Activated CD8-positive, alpha-beta T cell treated with anti-CD3 and anti-CD28 coated beads, Interleukin-2, amount 10 ng/mL, durations not matched to agents 7 days and 5 days (primary cell): ENCODE measurements at regions not wholly inside any gene's neighbourhood (a gene's known extent, or its start where the extent isn't known, plus 50 kb on each side); places are given as distances from the start of the nearest gene placed in this dataset.

Source experiments
- ATAC-seq: fragments of 150-1000 bp; cut with Tn5 transposase; one replicate; pipeline ENCODE4 v1.10.0; 2021; ENCODE audit warnings: moderate library complexity
- CTCF ChIA-PET: fragments of 350-600 bp; sonication (Branson Sonifier 250); formaldehyde crosslinking; loops from one replicate; lab custom pipeline; 2021; ENCODE audit warnings: antibody characterized with exemption; lab: Charles Lee
- POLR2A ChIA-PET: fragments of 350-600 bp; sonication (Branson Sonifier 250); formaldehyde crosslinking; loops from one replicate; lab custom pipeline; 2021; ENCODE audit warnings: antibody characterized with exemption; lab: Charles Lee
- DNase-seq: peaks from one replicate; pipeline ENCODE4 v3.0.0-alpha.2; 2020
- H3K27ac Mint-ChIP-seq: one replicate; pipeline ENCODE4 v1.8.0; 2021; ENCODE audit warnings: mild to moderate bottlenecking, mixed read lengths
- H3K27me3 Mint-ChIP-seq: one replicate; pipeline ENCODE4 v1.8.0; 2021; ENCODE audit warnings: low read depth, mixed read lengths
- H3K36me3 Mint-ChIP-seq: one replicate; pipeline ENCODE4 v1.8.0; 2021; ENCODE audit warnings: low read depth, mixed read lengths
- H3K4me1 Mint-ChIP-seq: one replicate; pipeline ENCODE4 v1.8.0; 2021; ENCODE audit warnings: low read depth, mixed read lengths
- H3K4me3 Mint-ChIP-seq: one replicate; pipeline ENCODE4 v1.8.0; 2021; ENCODE audit warnings: mild to moderate bottlenecking, mixed read lengths
- H3K9me3 Mint-ChIP-seq: one replicate; pipeline ENCODE4 v1.8.0; 2022; ENCODE audit warnings: mixed read lengths; ENCODE audit not compliant: insufficient read depth

DNA sequence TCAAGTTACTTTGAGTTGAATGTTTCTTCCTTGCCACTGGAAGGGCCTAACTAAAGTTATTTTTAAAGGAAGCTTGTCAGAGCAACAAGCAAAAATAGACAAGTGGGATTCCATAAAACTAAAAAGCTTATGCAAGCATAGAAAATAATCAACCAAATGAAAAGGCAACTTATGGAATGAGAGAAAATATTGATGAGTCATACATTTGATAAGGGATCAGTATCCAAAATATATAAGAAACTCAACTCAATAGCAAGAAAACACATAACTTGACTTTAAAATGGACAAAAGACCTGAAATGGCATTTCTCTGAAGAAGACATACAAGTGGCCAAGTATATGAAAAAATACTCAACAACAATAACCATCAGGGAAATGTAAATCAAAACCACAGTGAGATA lies 264.5 kb upstream of the UBASH3B start:
- POLR2A ChIA-PET = no interaction called here
- Mint-ChIP-seq H3K9me3 (no peaks in the 10 kb centered on the region), H3K36me3 (no peaks in the 10 kb centered on the region), H3K4me3 (no peak overlapping the region), H3K27me3 (no peaks in the 10 kb centered on the region), H3K4me1 (no peaks in the 10 kb centered on the region), H3K27ac (no peak overlapping the region)
- DNase-seq = no peak
- no peak for ATAC-seq
- CTCF ChIA-PET = interaction anchor here (0.6 to 0.7 kb wide), 2 partner anchors 10 to 522 kb away, joined by 3 read pairs; no protein-coding TSS in a partner anchor

DNA sequence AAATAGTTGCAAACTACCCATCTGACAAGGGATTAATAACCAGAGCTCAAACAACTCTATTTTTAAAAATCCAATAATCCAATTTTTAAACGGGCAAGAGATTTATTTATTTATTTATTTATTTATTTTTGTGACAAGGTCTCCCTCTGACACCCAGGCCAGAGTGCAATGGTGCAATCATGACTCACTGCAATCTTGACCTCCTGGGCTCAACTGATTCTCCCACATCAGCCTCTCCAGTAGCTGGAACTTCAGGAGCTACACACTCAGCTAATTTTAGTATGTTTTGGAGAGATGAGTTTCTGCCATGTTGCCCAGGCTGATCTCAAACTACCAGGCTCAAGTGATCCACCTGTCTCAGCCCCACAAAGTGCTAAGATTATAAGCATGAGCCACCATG lies 267.2 kb upstream of the BLID start:
- Mint-ChIP-seq H3K4me3 (no peak overlapping the region), H3K4me1 (no peaks in the 10 kb centered on the region), H3K9me3 (no peaks in the 10 kb centered on the region), H3K27ac (no peak overlapping the region), H3K36me3 (no peaks in the 10 kb centered on the region), H3K27me3 (no peaks in the 10 kb centered on the region)
- DNase-seq (no peak), ATAC-seq (no peak)
- ChIA-PET POLR2A (no interaction called here), CTCF (no interaction called here)

DNA sequence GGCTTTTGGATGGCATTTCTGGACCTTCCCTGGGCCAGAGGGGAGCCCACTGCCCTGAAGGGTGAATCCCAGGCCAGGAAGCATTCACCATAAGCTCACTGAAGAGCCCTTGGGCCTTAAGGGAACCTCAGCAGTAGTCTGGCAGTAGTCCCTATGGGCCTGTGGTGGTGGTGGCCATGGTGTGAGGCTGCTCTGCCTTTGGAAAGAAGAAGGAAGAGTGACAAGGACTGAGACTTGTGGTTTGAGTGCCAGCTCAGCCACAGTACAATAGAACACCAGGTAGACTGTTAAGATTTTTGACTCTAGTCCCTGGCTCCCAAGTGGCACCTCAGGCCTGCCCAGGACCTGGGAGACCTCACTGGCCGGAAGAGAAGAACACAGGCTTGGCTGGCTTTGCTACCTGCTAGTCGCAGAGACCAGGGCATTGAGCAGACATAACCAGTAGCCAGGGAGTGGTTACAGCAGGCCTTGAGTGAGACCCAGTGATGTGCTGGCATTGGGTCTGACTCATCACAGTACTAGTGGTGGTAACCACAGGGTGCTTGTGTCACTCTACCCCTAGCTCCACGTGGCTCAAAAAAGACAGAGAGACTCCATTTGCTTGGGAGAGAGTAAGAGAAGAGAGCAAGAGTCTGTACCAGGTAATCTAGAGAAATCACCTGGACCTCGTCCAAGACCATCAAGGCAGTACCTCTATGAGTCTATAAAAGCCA lies 259.8 kb upstream of the BLID start:
- Mint-ChIP-seq H3K27me3 (no peaks in the 10 kb centered on the region), H3K4me3 (no peak overlapping the region), H3K36me3 (no peaks in the 10 kb centered on the region), H3K27ac (no peak overlapping the region), H3K9me3 (no peaks in the 10 kb centered on the region), H3K4me1 (no peaks in the 10 kb centered on the region)
- ATAC-seq (no peak), DNase-seq (no peak)
- ChIA-PET CTCF (no interaction called here), POLR2A (no interaction called here)

DNA sequence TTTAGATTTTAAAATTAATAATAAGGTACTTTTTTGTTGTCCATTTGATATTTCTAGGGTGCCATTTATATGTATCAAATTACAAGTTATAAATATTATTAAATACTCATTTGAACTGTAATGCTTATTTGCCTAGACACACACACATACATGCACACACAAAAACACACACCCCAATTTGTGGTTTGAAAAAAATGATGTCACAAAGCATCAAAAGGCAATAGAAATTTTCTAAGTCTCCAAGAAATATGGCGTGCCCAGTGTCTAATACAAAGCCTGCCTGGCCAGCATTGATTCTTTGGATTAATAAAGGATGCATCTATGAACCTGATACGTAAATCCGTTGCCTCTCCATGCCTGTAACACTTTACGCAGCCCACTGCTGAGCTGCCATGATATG lies 252.8 kb upstream of the BLID start:
- H3K4me3 Mint-ChIP-seq = no peak overlapping the region
- CTCF ChIA-PET = no interaction called here
- H3K27me3 Mint-ChIP-seq = no peaks in the 10 kb centered on the region
- POLR2A ChIA-PET = no interaction called here
- no peak overlapping the region for H3K27ac Mint-ChIP-seq
- H3K36me3 Mint-ChIP-seq = no peaks in the 10 kb centered on the region
- H3K9me3 Mint-ChIP-seq = no peaks in the 10 kb centered on the region
- H3K4me1 Mint-ChIP-seq = no peaks in the 10 kb centered on the region
- DNase-seq = no peak
- no peak for ATAC-seq

DNA sequence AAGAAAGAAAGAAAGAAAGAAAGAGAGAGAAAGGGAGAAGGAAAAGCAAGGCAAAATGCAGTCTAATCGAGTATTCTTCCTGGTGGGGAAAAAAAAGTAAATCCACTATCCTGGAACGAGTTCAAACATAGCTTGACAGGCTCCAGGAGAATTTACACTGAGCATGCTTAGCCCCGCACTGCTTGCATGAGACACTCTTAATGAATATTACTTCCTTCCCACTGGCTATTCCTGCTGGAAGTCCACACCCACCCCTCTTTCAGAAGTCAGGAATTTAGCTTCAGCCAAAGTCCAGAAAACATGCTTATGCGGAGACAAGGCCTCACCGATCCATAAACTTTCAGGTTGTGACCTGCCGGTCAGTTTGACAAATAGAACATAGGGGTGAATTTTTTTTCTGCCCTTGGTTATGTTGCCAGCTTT lies 251.8 kb upstream of the BLID start:
- DNase-seq (no peak), ATAC-seq (no peak)
- Mint-ChIP-seq H3K27ac (no peak overlapping the region), H3K9me3 (no peaks in the 10 kb centered on the region), H3K4me1 (no peaks in the 10 kb centered on the region), H3K4me3 (no peak overlapping the region), H3K27me3 (no peaks in the 10 kb centered on the region), H3K36me3 (no peaks in the 10 kb centered on the region)
- ChIA-PET POLR2A (no interaction called here), CTCF (interaction anchor here (0.7 kb wide), 1 partner anchor 1214 kb away, joined by 3 read pairs; no protein-coding TSS in a partner anchor)

DNA sequence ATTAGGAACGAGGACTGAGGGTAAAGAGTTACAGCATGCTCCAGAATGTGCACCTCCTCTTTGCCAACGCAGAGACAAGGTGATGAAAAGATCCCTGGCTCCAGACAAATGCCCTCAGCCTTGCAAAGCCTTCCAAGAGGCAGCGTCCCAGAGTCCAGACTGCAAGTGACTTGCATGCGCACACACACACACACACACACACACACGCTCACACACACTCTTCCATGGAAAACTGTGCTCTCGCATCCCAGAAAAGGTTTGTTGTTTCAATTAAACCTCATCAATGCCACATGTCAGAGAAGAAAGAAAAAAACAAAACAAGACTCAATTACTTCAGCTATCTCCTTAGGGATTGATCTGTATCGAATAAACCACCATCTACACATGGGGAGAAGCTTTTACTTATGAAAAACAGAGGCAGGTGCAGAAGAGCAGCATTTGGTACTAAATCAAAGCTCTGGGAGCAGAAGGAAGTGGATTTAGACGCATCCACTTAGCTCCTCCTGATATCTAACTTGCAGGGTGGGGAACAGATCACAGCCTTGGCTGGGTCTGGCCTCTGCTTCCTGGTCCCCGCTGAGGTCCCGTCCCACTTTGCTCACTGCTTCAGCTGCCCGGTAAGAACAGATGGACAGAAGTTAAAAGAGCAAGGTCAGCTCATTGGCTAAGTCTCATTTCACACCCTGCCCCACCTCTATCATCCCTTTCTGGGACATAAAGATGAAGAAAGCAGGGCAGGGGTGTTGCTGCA lies 249.8 kb upstream of the BLID start:
- no peaks in the 10 kb centered on the region for H3K9me3 Mint-ChIP-seq
- ATAC-seq = no peak
- H3K4me3 Mint-ChIP-seq = no peak overlapping the region
- ChIA-PET POLR2A (no interaction called here), CTCF (no interaction called here)
- no peaks in the 10 kb centered on the region for H3K36me3 Mint-ChIP-seq
- DNase-seq = no peak
- no peak overlapping the region for H3K27ac Mint-ChIP-seq
- H3K27me3 Mint-ChIP-seq = no peaks in the 10 kb centered on the region
- no peaks in the 10 kb centered on the region for H3K4me1 Mint-ChIP-seq

DNA sequence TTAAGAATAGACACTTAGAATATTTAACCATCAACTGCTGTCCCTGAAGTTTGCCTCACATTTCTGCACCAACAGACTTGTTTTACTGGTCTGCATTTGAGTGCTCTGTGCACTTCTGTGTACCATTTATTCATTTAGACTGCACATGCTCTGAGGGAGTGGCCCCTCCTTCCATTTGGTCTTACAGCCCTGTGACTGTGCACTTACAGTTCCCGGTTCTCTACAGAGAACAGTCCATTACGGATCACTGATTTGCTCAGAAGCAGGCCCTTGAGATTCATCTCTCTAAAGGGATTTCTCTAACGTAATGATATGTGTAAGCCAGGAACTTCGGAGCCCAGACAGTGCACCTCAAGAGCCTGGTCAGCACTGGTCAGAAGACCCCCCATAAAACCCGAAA lies 247.3 kb upstream of the BLID start:
- Mint-ChIP-seq H3K36me3 (no peaks in the 10 kb centered on the region), H3K9me3 (no peaks in the 10 kb centered on the region), H3K4me1 (no peaks in the 10 kb centered on the region), H3K27ac (no peak overlapping the region), H3K4me3 (no peak overlapping the region), H3K27me3 (no peaks in the 10 kb centered on the region)
- POLR2A ChIA-PET = no interaction called here
- CTCF ChIA-PET = no interaction called here
- ATAC-seq (no peak), DNase-seq (no peak)

DNA sequence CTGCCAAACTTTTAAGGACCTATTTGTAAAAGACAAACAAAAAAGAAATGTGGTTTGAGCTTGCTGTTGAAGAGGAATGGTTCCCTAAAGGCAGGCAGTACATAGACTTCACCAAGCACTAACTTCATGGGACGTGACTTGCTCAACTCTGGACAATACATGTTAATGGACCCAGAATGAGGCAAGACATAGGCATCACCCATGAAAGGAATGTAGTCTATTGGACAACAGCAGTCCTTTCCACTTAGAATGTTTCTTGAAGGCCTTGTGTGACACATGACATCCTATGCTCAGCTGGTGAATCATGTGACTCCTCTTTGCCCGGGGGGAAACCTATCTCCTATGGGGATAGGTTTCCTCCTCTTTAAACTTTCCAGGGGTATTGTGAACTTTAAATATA lies 246.4 kb upstream of the BLID start:
- H3K4me3 Mint-ChIP-seq = no peak overlapping the region
- DNase-seq = no peak
- H3K36me3 Mint-ChIP-seq = no peaks in the 10 kb centered on the region
- H3K27ac Mint-ChIP-seq = no peak overlapping the region
- no peak for ATAC-seq
- H3K9me3 Mint-ChIP-seq = no peaks in the 10 kb centered on the region
- H3K4me1 Mint-ChIP-seq = no peaks in the 10 kb centered on the region
- POLR2A ChIA-PET = no interaction called here
- CTCF ChIA-PET = no interaction called here
- no peaks in the 10 kb centered on the region for H3K27me3 Mint-ChIP-seq

DNA sequence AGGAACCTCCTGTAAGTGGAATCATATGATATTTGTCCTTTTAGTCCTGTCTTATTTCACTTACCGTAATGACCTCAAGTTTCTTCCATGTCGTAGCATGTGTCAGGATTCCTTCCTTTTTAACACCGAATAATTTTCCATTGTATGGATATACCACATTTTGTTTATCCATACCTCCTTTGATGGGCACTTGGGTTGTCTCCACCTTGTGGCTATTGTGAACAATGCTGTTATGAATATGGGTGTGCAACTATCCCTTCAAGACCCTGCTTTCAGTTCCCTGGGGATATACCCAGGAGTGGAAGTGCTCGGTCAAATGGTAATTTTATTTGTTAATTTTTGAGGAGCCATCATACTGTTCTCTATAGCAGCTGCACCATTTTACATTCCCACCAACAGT lies 244.9 kb upstream of the BLID start:
- CTCF ChIA-PET = no interaction called here
- no peaks in the 10 kb centered on the region for H3K4me1 Mint-ChIP-seq
- H3K27me3 Mint-ChIP-seq = no peaks in the 10 kb centered on the region
- no peaks in the 10 kb centered on the region for H3K36me3 Mint-ChIP-seq
- H3K9me3 Mint-ChIP-seq = no peaks in the 10 kb centered on the region
- H3K4me3 Mint-ChIP-seq = no peak overlapping the region
- no peak overlapping the region for H3K27ac Mint-ChIP-seq
- no peak for DNase-seq
- ATAC-seq = no peak
- POLR2A ChIA-PET = no interaction called here

DNA sequence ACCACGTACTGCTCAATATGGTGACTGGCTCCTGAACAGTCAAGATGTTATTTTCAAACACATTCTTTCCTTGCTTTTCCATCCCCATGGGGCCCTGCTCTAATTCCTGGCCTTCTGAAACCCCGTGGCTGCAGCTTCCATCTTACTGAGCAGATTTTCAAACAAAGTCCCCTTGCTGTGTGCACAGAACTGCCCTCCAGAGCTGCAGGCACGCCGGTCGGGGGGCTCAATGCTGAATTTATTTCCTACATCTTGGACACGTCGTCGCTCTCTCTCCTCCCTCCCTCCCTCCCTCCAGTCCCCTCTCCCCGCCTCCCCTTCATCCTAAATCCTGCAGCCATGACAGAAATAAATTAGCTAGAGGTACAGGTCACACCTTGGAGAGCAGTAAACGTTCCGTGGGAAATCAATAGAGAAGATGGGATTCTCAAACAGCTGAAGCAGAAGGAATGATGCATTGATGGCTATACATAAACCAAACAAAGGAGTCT lies 243.1 kb upstream of the BLID start:
- no peak for ATAC-seq
- DNase-seq = no peak
- Mint-ChIP-seq H3K27ac (no peak overlapping the region), H3K4me1 (no peaks in the 10 kb centered on the region), H3K27me3 (no peaks in the 10 kb centered on the region), H3K36me3 (no peaks in the 10 kb centered on the region), H3K4me3 (no peak overlapping the region), H3K9me3 (no peaks in the 10 kb centered on the region)
- ChIA-PET CTCF (no interaction called here), POLR2A (no interaction called here)

DNA sequence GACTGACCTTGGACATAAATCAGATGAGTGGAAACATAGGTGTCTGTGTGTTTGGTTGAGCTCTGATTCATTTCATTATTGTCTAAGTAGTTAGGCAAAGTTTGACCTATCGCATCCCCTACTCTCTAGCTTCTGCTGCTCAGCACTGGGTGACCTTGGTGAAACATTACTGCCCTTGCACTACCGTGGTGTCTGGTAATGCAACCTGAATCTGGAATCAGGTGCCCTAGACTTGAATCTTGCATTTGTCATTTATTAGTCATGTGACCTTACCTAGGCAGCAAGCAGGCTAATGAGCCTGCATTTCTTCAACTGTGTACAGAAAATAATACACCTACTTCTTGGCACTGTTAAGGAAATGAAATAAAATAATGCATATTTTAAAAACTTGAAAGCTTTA lies 242.3 kb upstream of the BLID start:
- Mint-ChIP-seq H3K4me1 (no peaks in the 10 kb centered on the region), H3K27ac (no peak overlapping the region), H3K27me3 (no peaks in the 10 kb centered on the region), H3K9me3 (no peaks in the 10 kb centered on the region), H3K4me3 (no peak overlapping the region), H3K36me3 (no peaks in the 10 kb centered on the region)
- no peak for ATAC-seq
- no peak for DNase-seq
- POLR2A ChIA-PET = no interaction called here
- CTCF ChIA-PET = no interaction called here

DNA sequence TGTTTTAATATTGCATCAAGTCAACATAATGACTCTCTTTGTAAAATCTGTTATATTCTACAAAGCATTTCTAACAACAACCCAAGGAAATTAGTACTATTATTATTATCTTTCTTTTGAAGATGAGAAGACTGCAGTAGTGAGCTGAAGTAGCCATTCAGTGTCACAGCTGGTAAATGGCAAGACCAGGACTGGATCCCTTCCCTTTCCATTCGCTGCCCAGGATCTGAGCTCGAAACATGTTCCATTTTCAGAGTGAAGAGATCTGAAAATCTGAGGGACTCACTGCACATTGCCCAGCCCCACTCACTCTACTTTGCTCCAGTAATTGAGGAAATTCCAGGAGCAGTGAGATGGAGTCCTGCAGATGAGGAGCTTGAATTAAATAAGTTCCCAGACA lies 240.0 kb upstream of the BLID start:
- Mint-ChIP-seq H3K9me3 (no peaks in the 10 kb centered on the region), H3K4me1 (no peaks in the 10 kb centered on the region), H3K36me3 (no peaks in the 10 kb centered on the region), H3K27ac (no peak overlapping the region), H3K27me3 (no peaks in the 10 kb centered on the region), H3K4me3 (no peak overlapping the region)
- DNase-seq (no peak), ATAC-seq (no peak)
- ChIA-PET CTCF (no interaction called here), POLR2A (no interaction called here)
